GM21390 (cell line): ENCODE measurements at regions not wholly inside any gene's neighbourhood (a gene's known extent, or its start where the extent isn't known, plus 50 kb on each side); places are given as distances from the start of the nearest gene placed in this dataset.

Experiments used
- ATAC-seq: cut with Tn5 transposase; IDR thresholded peaks from one replicate; pipeline ENCODE4 v1.9.1; 2021; ENCODE audit not compliant: unreplicated experiment

DNA sequence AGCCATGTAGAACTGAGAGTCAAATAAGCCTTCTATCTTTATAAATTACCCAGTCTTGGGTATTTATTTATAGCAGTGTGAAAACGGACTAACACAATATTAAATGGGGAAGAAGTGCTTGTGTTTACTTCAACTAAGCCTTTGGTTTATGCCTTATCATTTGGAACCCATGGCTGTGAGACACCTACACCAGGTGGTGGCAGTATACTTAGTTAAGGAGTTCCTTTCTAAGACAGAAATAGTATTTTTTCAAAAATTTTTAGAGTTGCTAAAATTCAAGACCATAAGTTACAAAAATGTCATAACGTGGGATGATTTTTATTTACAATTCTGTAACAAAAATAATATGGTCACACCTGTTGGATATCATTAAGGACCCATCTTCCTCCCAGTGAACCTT, 354.5 kb upstream of the SOX14 start:
- ATAC-seq: no peak

DNA sequence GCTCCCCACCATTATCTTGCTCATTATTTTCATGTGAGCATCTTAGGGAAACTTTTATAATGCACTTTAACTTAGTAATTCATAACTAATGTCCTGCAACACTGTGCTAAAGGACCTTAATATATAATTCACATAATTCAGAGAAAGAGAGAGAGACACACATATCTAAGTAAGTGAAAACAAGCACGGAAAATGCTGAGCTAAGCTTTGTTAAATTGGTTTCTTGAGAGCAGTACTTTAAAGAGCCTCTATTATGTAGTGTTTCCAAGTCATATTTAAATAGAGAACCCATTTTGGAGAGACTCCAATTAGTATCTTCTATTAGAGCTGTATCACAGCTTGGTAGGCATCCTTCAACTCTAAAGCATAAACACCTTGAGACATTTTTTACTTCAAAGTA, 354.1 kb upstream of the SOX14 start:
- no peak for ATAC-seq

- no peak for ATAC-seq
These were observed 343.7 kb upstream of the SOX14 start for GRCh38 chr3:137420198-137420995.

GRCh38 chr3:137438561-137438960, 325.6 kb upstream of the SOX14 start:
- no peak for ATAC-seq

DNA sequence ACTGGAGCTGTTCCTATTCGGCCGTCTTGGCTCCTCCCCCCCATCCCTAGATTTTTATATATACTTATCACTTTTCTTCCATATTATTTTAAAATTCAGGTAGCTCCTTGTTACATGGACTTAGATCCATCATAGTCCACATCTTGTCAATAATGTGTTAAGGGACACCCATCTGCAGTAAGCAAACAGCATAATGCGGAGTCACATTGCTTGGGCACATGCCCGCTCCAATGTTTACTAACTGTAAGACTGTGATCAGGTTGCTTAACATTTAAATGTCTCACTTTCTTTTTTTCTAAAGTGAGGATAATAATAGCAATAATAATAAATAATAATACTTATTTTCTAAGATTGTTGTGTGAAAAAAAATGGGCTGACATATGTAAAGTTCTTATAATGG, 303.2 kb upstream of the SOX14 start:
- no peak for ATAC-seq

DNA sequence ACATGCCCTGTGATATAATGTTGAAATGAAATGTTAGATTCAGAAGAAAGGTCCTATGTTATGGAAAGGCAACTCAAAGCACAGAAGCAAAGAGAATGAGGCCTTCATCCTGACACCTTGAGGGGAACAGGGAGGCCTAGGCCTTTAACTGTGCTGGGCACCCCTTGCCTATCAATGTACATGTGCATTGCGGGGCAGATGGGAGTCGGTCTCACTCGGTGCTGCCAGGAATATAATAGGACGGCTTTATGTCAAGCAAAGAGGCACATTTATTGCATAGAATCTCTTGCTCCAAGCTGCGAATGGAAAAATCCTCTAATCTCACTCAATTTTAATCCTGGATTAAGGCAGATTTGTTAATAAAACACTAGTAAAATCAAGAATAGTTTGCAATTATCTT, 301.0 kb upstream of the SOX14 start:
- no peak for ATAC-seq

DNA sequence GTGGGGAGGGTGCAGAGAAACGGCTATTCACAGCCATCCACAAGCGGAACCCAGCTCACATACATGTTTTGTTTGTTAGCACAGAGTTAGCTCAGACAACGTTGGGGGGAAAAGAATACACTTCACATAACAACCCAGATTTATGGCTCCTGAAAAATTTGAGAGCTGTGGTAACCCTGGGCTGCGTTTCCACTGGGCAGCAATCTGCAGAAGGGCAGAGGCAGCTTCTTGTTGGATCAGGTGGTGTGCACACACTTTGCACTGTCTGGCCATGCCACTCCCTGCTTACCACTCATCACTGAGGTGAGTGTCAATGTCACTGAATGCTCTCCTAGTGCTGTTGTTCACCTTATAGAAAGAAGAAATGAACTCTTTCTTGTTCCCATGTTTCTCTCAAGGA, 299.8 kb upstream of the SOX14 start:
- ATAC-seq: no peak

- no peak for ATAC-seq
These were observed 295.7 kb upstream of the SOX14 start for GRCh38 chr3:137468446-137468845.

DNA sequence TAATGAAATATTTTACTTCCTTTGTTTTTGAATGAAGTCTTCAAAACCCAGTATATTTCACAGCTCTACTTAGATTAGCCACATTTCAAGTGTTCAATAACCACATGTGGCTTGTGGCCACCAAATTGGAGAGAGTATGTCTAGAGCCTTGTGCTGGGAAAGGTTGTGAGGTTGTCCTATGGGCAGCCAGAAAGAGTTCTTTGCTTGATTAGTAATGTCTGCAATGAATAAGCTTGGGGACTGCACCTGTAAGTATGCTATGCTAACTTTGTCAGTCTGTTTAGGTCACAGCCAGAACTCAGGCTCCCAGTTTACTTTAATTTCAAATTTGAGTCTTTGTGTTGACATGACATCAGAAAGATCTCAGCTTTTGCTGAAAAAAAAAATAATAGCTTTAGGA, 294.9 kb upstream of the SOX14 start:
- ATAC-seq: no peak

DNA sequence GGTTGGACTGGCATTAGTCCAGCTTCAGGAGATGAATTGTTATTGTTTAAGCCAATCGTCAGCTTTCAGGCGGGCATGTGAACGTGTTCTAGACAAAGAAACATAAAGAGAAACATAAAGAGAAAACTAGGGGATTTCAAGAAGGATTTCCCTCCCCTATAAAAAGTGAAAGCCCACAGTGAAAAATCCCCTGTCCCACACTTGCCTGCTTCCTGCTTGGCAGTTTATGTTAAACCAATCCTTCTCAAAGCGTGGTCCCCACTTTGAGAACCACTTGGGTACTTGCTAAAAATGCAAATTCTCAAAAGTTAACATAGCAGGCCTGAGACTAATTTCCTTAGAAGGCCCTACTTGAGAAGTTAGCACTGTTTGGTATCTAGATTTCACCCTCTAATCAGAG, 293.0 kb upstream of the SOX14 start:
- ATAC-seq: no peak

GRCh38 chr3:137471558-137472204, 292.4 kb upstream of the SOX14 start:
- no peak for ATAC-seq

DNA sequence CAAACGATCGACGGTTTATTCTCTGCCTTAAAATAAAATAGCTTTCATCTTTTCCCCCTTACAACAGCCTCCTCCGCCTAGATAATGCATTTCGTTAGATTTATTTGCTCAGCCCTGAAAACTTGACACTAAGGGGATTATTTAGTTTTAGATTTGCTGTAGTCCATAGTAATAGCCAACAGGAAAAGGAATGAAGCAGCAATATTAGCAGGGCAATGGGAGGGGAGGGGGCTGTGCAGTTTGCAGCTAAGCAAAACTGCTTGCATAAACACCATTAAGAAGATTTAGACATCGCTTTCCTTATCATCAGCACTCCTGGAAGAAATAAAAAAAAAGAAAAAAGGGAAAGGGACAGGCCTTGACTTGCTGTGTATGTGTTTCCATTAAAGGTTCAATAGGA, 286.5 kb upstream of the SOX14 start:
- ATAC-seq: no peak

DNA sequence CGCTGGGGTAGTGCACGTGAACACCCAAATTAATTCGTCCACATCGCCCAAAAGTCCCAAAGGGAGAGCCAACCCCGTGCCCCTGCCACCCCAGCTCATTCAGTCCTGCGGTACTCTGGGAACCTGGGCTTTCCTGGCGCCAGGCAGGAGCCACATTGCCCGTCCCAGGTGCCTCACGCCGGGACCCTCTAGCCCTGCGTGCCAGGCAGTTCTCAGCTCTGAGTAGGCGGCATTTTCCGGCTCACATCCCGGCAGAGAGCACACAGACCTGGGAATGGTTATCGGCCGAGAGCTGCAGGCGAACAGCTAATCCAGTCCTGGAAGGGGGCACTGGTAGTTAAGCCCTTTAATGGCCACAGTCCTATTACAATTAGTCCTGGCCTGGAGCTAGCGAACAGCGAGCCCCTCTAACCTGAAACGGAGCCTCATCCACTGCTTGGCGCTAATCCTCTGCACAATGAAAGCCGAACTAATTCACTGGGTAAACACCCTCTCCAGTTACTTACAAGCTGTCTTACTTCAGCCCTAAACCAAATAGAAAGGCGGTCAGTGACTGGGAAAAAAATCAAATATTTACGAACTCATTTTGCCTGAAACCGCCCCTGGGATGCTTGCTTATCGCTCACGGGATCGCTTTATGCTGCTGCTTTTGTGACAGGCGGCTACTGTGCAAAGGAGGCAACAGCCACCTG, 254.6 kb upstream of the SOX14 start:
- ATAC-seq: no peak

DNA sequence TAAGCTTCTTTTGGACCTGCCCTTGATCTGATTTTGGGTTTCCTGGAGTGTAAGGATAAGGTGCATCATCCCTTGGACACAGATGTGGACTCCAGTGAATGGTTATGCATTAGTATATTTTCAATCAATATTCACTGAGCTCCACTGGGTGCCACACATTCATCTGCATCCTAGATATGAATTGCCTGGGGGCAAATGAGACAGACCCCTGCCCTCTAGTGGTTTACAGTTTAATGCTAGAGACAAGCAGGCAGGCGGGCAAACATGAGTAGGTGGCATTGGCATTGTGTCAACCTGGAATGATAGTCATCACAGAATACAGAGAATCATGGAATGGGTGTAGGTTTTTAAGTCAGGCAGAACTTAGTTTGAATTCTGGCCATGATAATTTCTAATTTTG, 252.5 kb upstream of the SOX14 start:
- ATAC-seq: no peak

GRCh38 chr3:137514853-137515252, 249.3 kb upstream of the SOX14 start:
- no peak for ATAC-seq

- no peak for ATAC-seq
These were observed 244.5 kb upstream of the SOX14 start for GRCh38 chr3:137519602-137520001.

DNA sequence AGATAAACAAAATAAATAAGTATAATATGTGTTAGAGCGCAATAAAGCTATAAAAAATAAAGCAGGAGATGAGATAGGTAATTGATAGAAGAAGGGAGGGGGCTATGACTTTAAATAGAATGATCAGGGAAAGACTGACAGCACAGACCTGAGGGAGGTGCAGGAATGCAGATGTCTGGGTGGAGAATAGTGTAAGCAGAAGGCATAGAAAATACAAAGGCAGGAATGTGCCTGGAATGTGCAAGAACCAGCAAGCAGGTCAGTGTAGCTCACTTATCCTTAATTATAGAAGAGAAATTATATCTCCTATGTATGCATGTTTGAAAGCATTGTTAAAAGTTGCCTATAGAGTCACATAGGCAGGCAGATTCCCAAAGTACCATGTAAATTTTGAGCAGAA, 239.4 kb upstream of the SOX14 start:
- ATAC-seq: no peak

GRCh38 chr3:137525471-137525870, 238.6 kb upstream of the SOX14 start:
- no peak for ATAC-seq

- ATAC-seq: no peak
These were observed 222.1 kb upstream of the SOX14 start for GRCh38 chr3:137542049-137542448.

DNA sequence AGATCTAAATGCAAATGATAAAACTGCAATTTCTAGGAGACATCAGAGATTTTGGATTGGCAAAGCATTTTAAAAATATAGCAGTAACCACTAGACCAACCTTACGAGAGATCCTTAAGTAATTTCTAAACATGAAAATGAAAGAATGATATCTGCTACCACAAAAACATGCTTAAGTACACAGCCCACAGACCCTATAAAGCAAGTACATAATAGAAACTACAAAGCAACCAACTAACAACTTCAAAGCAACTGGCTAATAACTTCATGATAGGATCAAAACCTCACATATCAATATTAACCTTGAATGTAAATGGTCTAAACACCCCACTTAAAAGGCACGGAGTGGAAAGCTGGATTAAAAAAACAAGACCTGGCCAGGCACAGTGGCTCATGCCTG, 209.9 kb upstream of the SOX14 start:
- ATAC-seq: no peak

- ATAC-seq: no peak
These were observed 195.2 kb upstream of the SOX14 start for GRCh38 chr3:137568880-137569279.

- ATAC-seq: no peak
These were observed 191.2 kb upstream of the SOX14 start for GRCh38 chr3:137572931-137573330.
